ENCODE measurements at regions not wholly inside any gene's neighbourhood (a gene's known extent, or its start where the extent isn't known, plus 50 kb on each side); places are given as distances from the start of the nearest gene placed in this dataset.

DNA sequence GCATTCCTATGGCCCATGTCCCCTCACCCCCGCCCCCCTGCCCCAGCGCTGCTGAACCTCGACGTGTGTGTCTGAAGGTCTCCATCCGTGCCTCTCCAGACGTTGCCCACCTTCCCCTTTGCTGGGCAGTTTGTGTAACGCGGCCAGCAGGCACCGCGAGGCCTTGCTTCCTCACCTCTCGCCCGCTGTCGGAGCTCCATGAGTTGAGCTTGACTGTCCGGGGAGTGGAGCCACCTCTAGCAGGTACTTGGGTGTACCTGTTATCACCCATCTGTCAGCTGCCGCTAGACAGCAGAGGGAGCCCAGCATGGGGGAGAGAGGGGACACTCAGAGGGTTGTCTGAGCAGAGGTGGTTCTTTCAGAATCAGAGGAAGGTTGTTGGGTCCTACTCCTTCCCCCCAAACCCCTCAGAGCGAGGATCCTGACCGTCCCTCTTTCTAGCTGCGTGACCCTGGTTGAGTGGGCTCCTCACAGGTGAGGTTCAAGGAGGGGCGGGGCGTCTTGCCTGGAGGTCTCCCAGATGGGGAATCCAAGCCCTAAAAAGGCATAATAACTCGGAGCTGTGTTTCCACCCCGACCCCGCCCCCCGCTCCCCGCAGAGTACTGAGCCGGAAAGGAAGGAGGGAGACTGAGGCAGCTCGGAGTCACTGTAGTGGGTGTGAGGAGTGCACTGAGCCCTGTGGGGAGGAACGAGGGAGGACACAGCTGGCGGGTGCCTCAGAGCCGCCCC lies 184.7 kb downstream of the C9orf50 start:
- no peak for TF ChIP-seq POLR2A (IDR thresholded peaks at IDR 0.05; ENCODE audit: low read depth)
- TF ChIP-seq, protein P1, sequence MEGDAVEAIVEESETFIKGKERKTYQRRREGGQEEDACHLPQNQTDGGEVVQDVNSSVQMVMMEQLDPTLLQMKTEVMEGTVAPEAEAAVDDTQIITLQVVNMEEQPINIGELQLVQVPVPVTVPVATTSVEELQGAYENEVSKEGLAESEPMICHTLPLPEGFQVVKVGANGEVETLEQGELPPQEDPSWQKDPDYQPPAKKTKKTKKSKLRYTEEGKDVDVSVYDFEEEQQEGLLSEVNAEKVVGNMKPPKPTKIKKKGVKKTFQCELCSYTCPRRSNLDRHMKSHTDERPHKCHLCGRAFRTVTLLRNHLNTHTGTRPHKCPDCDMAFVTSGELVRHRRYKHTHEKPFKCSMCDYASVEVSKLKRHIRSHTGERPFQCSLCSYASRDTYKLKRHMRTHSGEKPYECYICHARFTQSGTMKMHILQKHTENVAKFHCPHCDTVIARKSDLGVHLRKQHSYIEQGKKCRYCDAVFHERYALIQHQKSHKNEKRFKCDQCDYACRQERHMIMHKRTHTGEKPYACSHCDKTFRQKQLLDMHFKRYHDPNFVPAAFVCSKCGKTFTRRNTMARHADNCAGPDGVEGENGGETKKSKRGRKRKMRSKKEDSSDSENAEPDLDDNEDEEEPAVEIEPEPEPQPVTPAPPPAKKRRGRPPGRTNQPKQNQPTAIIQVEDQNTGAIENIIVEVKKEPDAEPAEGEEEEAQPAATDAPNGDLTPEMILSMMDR (IDR thresholded peaks at IDR 0.05), result no peak

Data from esophagus muscularis mucosa (tissue), 3 donors.